Activated T-cell treated with anti-CD3 and anti-CD28 coated beads, Interleukin-2, amount 50 U/mL, for 72 hours (primary cell): ENCODE measurements at regions not wholly inside any gene's neighbourhood (a gene's known extent, or its start where the extent isn't known, plus 50 kb on each side); places are given as distances from the start of the nearest gene placed in this dataset.

Source experiments
- ATAC-seq, 2 donors: fragments of 150-1000 bp; cut with Tn5 transposase; replicated peaks in 1 of 2; 2 replicates each; pipeline ENCODE4 v1.10.0; 2021; ENCODE audit warnings: moderate library complexity in 2 of 2, mild to moderate bottlenecking in 1 of 2
- DNase-seq, 2 donors: peaks; one replicate each; pipeline ENCODE4 v3.0.0; 2021 to 2022; ENCODE audit warnings: mixed read lengths in 1 of 2
- H3K27ac Mint-ChIP-seq: one replicate; pipeline ENCODE4 v1.8.0; 2022; ENCODE audit warnings: mild to moderate bottlenecking, moderate library complexity, mixed read lengths
- H3K27me3 Mint-ChIP-seq: one replicate; pipeline ENCODE4 v1.8.0; 2022; ENCODE audit warnings: low read depth, mixed read lengths
- H3K36me3 Mint-ChIP-seq, 2 donors: one replicate each; pipeline ENCODE4 v1.8.0; 2022; ENCODE audit warnings: mixed read lengths in 2 of 2, mild to moderate bottlenecking in 1 of 2; ENCODE audit not compliant: insufficient read depth in 2 of 2
- H3K4me1 Mint-ChIP-seq: one replicate; pipeline ENCODE4 v1.8.0; 2022; ENCODE audit warnings: low read depth, mixed read lengths
- H3K4me3 Mint-ChIP-seq, 2 donors: one replicate each; pipeline ENCODE4 v1.8.0; 2022; ENCODE audit warnings: mild to moderate bottlenecking in 2 of 2, mixed read lengths in 2 of 2, moderate library complexity in 2 of 2
- H3K9me3 Mint-ChIP-seq, 2 donors: one replicate each; pipeline ENCODE4 v1.8.0; 2022; ENCODE audit warnings: mixed read lengths in 2 of 2

DNA sequence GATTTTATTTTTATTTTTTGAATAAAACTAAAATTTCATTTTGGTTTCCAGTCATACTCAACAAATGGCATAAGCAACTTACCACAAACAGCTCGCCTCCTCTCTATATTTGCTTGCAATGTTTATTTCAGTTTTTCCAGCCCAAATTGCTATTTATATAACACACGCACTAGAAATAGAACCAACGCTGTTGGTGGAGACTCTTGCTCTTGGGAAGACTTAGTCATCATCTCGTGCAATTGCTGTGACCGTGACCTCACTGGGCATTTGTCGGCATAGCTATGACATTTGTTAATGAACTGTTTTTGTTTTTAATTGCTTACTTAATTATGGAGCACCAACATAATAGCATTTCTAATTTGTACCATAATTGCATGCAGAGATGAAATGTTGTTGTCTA, 153.1 kb upstream of the OTX2 start:
- Mint-ChIP-seq H3K27me3 (peaks cover 7% of the 10 kb centered on the region), H3K4me3 (no peak overlapping the region), H3K27ac (no peak overlapping the region), H3K36me3 (no peaks in the 10 kb centered on the region), H3K9me3 (no peaks in the 10 kb centered on the region), H3K4me1 (no peaks in the 10 kb centered on the region)
- ATAC-seq (no peak), DNase-seq (no peak)

DNA sequence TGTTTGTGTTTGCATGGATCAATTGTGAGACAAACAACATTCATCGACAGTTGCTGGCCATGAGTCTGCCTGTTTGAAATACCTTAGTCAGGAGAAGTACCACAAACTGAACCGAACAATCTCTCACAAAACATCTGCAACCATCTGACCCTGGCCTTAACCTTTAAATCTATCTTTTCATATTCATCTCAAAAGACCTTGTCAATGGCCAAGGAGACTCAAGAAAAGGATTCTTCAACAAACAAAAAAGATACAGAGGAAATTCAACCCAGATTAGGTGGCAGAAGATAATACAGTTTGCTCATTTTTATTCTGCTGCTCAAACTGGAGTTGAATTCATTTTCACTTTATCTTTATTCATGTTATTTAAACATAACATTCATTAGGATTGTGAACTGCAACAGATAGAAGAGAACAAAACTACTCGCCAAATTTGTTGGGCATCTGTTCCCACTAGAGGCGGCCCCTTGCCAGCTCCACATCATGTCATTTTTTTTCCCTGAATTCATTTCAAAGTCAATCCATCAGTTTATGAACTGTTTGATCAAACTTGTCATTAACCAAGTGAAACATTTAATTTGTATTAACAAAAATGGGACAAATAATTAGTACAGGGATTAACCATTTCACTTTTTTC, 152.3 kb upstream of the OTX2 start:
- DNase-seq (no peak), ATAC-seq (no peak)
- Mint-ChIP-seq H3K4me3 (no peak overlapping the region), H3K4me1 (no peaks in the 10 kb centered on the region), H3K27me3 (peaks cover 7% of the 10 kb centered on the region), H3K9me3 (no peaks in the 10 kb centered on the region), H3K27ac (no peak overlapping the region), H3K36me3 (no peaks in the 10 kb centered on the region)

DNA sequence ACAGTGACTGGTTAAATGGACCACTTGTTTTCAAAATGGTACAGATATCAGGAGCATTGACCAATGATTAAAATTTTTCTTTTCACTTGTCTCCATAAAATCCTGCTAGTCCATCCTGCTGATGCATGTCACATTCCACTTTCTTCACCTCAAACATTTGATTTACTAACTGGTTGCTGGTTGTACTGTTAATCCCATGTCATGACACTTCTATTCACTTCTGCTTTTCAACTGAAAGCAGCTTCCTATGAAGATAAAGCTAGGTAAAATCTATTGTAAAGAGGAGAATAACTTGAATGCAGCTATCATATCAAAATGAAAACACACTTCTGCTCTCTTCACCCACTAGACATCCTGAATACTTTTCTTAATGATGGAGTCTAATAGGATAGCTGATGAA, 149.6 kb upstream of the OTX2 start:
- Mint-ChIP-seq H3K9me3 (no peaks in the 10 kb centered on the region), H3K27me3 (peaks cover 11% of the 10 kb centered on the region), H3K4me1 (no peaks in the 10 kb centered on the region), H3K36me3 (no peaks in the 10 kb centered on the region), H3K27ac (no peak overlapping the region), H3K4me3 (no peak overlapping the region)
- ATAC-seq = no peak
- no peak for DNase-seq

DNA sequence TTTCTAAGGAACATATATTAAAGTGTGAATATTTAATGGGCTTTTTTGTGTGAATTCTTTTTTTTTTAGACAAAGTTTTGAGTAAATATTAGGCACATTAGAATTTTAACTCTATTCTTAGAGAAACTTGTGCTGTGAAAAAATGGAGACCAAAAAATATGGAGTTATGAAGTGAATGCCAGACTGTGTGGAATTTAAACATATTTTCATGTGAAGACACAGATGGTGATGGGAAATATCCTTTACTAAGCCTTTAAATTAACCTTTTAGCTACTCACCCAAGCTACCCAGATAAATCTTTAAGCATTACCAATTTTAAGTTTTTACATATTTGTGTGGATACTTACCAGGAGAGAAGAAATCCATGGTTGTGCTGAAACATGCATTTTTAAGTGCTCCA, 148.8 kb upstream of the OTX2 start:
- Mint-ChIP-seq H3K27me3 (peaks cover 10% of the 10 kb centered on the region), H3K4me3 (no peak overlapping the region), H3K36me3 (no peaks in the 10 kb centered on the region), H3K4me1 (no peaks in the 10 kb centered on the region), H3K9me3 (no peaks in the 10 kb centered on the region), H3K27ac (no peak overlapping the region)
- DNase-seq (no peak), ATAC-seq (no peak)

DNA sequence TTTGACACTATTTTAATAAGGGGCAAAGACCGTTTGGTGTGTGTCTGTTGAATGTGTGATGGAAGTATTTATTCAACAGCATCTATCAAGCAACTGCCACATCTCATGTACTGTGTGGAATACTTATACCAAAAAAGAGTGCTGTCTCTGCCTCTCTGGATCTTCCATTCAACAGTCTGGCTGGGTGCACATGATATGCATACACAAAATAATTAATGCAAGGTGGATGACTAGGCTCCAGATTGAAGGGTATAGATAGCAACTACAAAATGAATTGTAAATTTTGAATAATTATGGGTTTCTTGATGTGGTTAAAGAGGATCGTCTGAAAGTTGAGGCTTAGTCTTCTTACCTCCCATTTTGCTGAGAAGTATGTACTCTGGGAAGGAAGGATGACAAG, 145.9 kb upstream of the OTX2 start:
- Mint-ChIP-seq H3K27ac (no peak overlapping the region), H3K9me3 (no peaks in the 10 kb centered on the region), H3K27me3 (peaks cover 10% of the 10 kb centered on the region), H3K36me3 (no peaks in the 10 kb centered on the region), H3K4me3 (no peak overlapping the region), H3K4me1 (no peaks in the 10 kb centered on the region)
- no peak for ATAC-seq
- no peak for DNase-seq

DNA sequence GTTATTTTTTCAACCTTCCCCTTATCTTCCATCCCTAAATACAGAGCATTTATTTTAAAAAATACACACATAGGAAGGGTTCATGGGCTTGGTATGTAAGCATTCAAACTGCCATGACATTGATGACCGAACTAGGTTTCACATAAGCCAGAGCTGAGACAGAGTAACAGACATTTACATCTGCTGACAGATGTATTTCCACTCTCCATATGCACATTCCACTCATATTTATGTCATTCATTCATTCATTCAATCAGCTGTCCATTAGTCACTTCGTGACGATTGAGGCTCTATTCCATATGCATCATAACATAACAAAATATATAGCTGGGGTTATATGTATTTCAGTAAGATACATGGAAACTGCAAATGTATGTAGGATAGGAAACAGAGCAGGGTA, 145.5 kb upstream of the OTX2 start:
- H3K9me3 Mint-ChIP-seq = no peaks in the 10 kb centered on the region
- H3K4me3 Mint-ChIP-seq = no peak overlapping the region
- H3K4me1 Mint-ChIP-seq = no peaks in the 10 kb centered on the region
- ATAC-seq (no peak), DNase-seq (no peak)
- no peaks in the 10 kb centered on the region for H3K36me3 Mint-ChIP-seq
- peaks cover 10% of the 10 kb centered on the region for H3K27me3 Mint-ChIP-seq
- H3K27ac Mint-ChIP-seq = no peak overlapping the region

DNA sequence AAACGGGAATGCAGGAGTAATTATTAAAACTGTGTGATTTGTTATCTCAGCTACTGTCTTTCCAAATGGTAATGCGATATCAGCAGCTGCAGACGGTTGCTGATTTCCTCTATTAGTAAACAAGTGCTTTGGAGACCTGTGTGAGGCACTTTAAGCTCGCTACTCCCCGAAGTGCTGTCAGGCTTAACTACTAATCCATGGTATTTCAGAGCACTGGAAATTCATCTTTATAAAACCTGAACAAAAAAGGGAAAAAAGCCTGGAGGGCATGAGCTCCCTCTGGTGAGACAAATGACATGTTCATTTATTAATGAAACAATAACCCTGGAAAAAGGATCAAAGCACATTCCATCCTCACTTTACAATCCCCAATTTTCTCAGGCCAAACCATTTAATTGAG, 143.6 kb upstream of the OTX2 start:
- Mint-ChIP-seq H3K27me3 (peaks cover 10% of the 10 kb centered on the region), H3K27ac (no peak overlapping the region), H3K36me3 (no peaks in the 10 kb centered on the region), H3K4me3 (no peak overlapping the region), H3K4me1 (no peaks in the 10 kb centered on the region), H3K9me3 (no peaks in the 10 kb centered on the region)
- DNase-seq (no peak), ATAC-seq (no peak)

DNA sequence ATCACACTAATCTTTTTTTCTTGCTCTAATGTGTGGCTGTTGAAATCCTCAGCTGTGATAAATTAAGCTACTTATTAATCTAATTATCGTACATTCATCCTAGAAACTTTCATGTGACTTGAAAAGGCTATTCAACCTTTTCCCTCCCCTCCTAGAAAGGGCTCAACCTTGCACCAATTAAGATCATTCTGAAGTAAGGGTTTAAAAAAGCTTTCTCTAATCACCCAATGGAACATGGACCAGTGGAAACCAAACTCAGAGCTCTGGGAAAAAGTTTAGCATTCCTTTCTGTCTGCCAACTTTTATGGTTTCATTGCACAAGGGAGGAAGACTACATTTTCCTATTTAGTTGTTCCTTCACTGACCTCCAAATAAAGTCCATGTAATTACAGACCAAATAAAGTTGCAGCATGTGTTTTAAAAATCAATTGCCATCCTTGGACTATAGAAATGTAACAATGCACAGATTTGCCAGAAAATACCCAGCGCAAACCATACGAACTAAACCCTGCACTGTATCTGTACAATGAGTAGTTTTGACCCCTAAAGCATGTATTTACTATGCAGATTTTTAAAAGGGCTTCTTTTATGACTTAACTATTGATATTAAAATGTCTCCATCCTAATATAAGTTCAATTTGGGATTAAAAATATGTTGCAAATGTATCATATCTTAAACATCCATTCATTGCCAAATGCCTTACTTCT, 142.6 kb upstream of the OTX2 start:
- Mint-ChIP-seq H3K4me3 (no peak overlapping the region), H3K9me3 (no peaks in the 10 kb centered on the region), H3K27me3 (peaks cover 10% of the 10 kb centered on the region), H3K27ac (no peak overlapping the region), H3K4me1 (no peaks in the 10 kb centered on the region), H3K36me3 (no peaks in the 10 kb centered on the region)
- ATAC-seq (no peak), DNase-seq (no peak)

DNA sequence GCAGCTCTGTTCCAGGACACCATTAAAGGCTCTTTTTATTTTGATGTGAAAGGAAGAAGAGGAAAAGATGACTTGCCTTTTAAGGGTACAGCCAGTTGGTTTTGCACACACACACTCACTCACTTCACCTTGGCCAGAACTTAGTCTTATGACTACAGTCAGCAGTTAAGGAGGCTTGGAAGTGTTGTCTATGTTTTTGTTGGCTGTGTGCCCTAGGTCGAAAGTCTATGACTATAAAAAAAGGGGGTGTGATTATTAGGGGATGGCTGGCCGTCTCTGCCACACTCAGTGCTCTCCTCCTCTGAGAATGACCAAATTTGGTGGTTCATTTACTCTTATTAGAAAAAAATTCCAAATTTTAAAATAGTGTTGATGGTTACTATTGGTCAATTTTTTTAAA, 139.5 kb upstream of the OTX2 start:
- ATAC-seq = no peak
- Mint-ChIP-seq H3K4me3 (no peak overlapping the region), H3K27me3 (peaks cover 10% of the 10 kb centered on the region), H3K4me1 (no peaks in the 10 kb centered on the region), H3K27ac (no peak overlapping the region), H3K36me3 (no peaks in the 10 kb centered on the region), H3K9me3 (no peaks in the 10 kb centered on the region)
- no peak for DNase-seq

DNA sequence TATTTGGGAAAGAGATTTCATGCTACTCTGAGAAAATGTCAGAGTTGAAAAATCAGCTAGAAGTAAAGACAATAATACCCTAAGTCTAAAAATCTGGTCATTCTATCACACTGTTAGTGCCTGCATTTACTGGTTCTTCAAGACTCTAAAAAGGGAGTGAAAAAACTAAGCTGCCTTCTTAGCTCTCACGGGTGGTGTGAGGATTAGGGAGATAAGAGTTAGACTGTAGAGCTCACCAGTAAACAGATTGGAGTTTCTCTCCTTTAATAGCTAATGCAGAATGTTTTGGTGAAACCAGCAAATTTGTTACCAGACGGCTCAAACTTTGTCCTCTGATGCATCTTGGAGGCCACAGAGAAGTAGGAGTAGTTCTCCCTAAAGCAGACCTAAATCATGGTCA, 135.0 kb upstream of the OTX2 start:
- Mint-ChIP-seq H3K27me3 (peaks cover 25% of the 10 kb centered on the region), H3K36me3 (no peaks in the 10 kb centered on the region), H3K4me3 (no peak overlapping the region), H3K27ac (no peak overlapping the region), H3K4me1 (no peaks in the 10 kb centered on the region), H3K9me3 (peaks cover 6 to 9% of the 10 kb centered on the region in 2 donors)
- DNase-seq (no peak), ATAC-seq (no peak)

DNA sequence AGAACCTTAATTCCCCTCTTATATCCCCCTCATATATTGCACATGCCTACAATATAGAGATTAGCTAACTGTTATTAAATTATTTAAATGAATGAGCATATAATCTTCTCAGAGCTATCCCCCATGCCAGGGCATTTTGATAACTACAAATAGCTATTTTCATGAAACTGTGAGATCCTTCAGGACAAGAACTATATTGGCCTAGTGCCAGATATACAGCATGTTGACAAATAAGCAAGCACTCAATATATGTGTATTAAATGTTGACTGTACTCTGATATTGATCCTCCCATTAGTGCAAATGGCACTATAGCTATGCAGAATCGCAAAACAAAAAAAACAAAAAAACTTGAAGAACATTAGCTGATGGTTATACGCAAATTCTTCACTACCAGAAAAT, 134.1 kb upstream of the OTX2 start:
- Mint-ChIP-seq H3K36me3 (no peaks in the 10 kb centered on the region), H3K4me3 (no peak overlapping the region), H3K27me3 (peaks cover 25% of the 10 kb centered on the region), H3K4me1 (no peaks in the 10 kb centered on the region), H3K9me3 (peaks cover 8 to 11% of the 10 kb centered on the region in 2 donors), H3K27ac (no peak overlapping the region)
- DNase-seq (no peak), ATAC-seq (no peak)

DNA sequence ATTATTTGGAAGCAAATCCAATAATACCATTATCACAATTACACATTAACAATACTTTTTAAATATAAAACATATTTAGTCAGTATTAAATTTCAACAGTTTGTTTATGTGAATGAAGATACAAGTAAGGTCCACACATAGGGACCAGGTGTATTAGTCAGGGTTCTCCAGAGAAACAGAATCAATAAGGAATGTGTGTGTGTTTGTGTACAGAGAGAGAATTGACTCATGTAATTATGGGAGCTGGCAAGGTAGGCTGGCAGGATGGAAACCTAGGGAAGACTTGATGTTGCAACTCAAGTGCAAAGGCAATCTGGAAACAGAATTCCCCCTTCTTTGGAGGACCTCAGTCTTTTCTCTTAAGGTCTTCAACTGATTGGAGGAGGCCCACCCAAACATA, 123.2 kb upstream of the OTX2 start:
- DNase-seq (no peak), ATAC-seq (no peak)
- Mint-ChIP-seq H3K27ac (no peak overlapping the region), H3K9me3 (peaks cover 2% of the 10 kb centered on the region in 2 donors), H3K36me3 (no peaks in the 10 kb centered on the region), H3K4me1 (no peaks in the 10 kb centered on the region), H3K4me3 (no peak overlapping the region), H3K27me3 (no peaks in the 10 kb centered on the region)

DNA sequence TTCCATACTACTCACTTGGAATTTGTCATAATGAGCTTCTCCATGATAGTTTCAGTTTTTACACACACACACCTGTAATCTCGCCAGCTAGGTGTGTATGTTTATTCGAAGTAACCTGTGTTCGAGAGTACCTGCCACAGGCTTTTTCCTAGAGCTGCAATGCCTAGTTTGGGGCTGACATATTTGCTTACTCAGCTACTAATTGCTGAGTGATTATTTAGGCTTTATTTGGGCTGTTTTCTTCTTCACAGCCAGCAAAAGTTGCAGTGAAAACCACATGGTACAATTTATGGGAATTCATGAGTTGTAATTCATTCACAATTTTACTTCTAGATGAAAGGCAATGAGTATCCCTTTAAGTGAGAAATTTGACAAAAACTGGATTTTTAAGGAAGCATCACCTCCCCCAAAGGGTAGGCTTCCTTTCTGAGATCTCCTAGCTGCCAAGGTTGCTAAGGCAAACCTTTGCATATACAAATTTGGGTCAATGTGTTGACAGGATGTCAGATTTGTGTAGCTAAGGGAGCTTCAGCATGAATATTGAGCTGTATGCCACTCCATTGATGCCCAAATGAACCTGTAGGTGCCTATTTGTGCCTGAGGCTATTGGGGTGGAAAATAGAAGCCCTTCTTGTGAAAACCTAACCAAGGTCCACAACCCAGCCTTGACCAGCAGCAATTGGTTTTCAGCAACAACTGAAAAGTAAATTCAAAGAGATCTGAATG, 108.7 kb upstream of the OTX2 start:
- ATAC-seq = no peak
- no peaks in the 10 kb centered on the region for H3K27me3 Mint-ChIP-seq
- H3K27ac Mint-ChIP-seq = no peak overlapping the region
- no peak for DNase-seq
- no peaks in the 10 kb centered on the region for H3K36me3 Mint-ChIP-seq
- peaks cover 0 to 4% of the 10 kb centered on the region in 2 donors for H3K9me3 Mint-ChIP-seq
- H3K4me3 Mint-ChIP-seq = no peak overlapping the region
- no peaks in the 10 kb centered on the region for H3K4me1 Mint-ChIP-seq
